22Rv1 (cell line): ENCODE measurements at regions not wholly inside any gene's neighbourhood (a gene's known extent, or its start where the extent isn't known, plus 50 kb on each side); places are given as distances from the start of the nearest gene placed in this dataset.

Source experiments
- H3K27ac ChIP-seq: fragments of 450-650 bp; 2 replicates; pipeline ENCODE4 v1.5.1; 2017
- CTCF ChIP-seq: fragments of 450-650 bp; IDR thresholded peaks from 2 replicates; pipeline ENCODE4 v1.5.1; 2017; ENCODE audit warnings: mild to moderate bottlenecking
- ZFX ChIP-seq: fragments of 450-650 bp; IDR thresholded peaks from 2 replicates; pipeline ENCODE4 v1.6.1; 2017; ENCODE audit warnings: antibody characterized with exemption, borderline replicate concordance

- no peak for TF ChIP-seq CTCF
- no peak for TF ChIP-seq ZFX
Measured at GRCh38 chr2:106965611-106966010, 79.6 kb upstream of the ST6GAL2 start.

GRCh38 chr2:106969777-106970176 is 83.8 kb upstream of the ST6GAL2 start:
- no peak for TF ChIP-seq CTCF
- no peak for TF ChIP-seq ZFX
- no peak overlapping the region for H3K27ac ChIP-seq

More at GRCh38 chr2:106965611-106966010, 79.6 kb upstream of the ST6GAL2 start:
- H3K27ac ChIP-seq, result no peak overlapping the region

- no peak overlapping the region for H3K27ac ChIP-seq
- TF ChIP-seq CTCF (no peak), ZFX (no peak)
Measured at GRCh38 chr2:106970471-106971261, 84.7 kb upstream of the ST6GAL2 start.

- TF ChIP-seq CTCF (no peak), ZFX (no peak)
- H3K27ac ChIP-seq, result no peak overlapping the region
Measured at GRCh38 chr2:106972782-106973181, 86.8 kb upstream of the ST6GAL2 start.

GRCh38 chr2:106974891-106975290 is 88.9 kb upstream of the ST6GAL2 start:
- no peak overlapping the region for H3K27ac ChIP-seq
- TF ChIP-seq CTCF, result no peak
- TF ChIP-seq ZFX, result no peak

GRCh38 chr2:106975641-106976040 is 89.7 kb upstream of the ST6GAL2 start:
- TF ChIP-seq CTCF (no peak), ZFX (no peak)

GRCh38 chr2:106976548-106976947 is 90.6 kb upstream of the ST6GAL2 start:
- H3K27ac ChIP-seq, result no peak overlapping the region
- TF ChIP-seq CTCF (no peak), ZFX (no peak)

More at GRCh38 chr2:106975641-106976040, 89.7 kb upstream of the ST6GAL2 start:
- no peak overlapping the region for H3K27ac ChIP-seq
